HG03469 (cell line): ENCODE measurements at regions not wholly inside any gene's neighbourhood (a gene's known extent, or its start where the extent isn't known, plus 50 kb on each side); places are given as distances from the start of the nearest gene placed in this dataset.

Source experiments
- ATAC-seq: cut with Tn5 transposase; IDR thresholded peaks from one replicate; pipeline ENCODE4 v1.9.1; 2021; ENCODE audit warnings: mild to moderate bottlenecking, moderate library complexity, moderate number of reproducible peaks; ENCODE audit not compliant: unreplicated experiment

DNA sequence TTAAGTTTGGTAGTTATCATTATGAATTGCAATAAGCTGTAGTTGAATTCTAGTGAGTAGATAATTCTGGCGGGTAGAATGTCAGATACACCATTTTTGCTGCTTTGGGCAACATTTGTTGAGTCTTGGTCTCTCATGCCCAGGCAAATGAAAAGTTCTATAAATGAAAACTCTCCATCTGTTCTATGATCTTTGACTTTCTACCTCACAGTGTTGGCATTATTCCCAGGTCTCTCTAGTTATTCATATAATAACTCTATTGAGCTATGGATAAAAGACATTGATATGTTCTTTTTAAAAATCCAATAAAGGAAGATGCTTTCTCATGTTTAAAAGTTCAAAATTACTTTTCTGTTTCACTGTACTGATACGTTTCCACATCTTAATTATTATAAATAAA is 415.3 kb upstream of the SEMA3D start:
- ATAC-seq: no peak

DNA sequence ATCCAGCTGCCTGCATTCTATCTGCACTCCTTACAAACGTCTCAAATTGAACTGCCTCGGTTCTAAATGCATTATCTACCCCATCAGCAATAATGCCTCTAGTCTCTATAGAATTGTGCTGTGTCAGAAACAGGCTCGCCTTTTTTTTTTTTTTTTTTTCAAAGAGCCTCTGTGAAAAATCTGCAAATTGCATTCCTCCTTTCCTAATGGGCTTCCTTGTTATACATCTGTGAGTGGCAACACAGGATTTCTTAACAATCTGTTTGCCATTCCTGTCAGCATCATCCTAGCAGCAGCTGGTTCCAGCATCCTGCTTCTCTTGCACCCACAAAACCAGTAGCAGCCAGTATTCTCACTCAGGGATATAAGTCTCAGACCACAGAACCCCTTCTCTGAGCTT is 413.5 kb upstream of the SEMA3D start:
- no peak for ATAC-seq

DNA sequence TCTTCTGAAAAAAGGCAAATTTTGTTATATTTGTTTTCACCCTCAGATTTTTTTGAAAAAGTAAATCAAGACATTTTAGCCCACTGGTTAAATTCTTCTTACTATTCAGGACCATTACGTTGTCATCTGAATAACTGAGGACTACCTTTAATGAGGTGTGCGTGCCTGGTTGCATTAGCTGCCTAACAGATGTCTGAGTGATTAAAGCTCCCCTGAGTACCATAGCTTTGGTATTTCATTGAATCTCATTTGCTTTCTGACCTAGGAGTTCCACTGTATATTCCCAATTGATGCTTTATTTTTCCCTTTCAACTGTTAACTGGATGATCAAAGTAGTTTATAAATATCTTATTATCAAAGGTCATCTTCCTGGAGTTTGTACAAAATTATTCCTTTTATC is 410.0 kb upstream of the SEMA3D start:
- no peak for ATAC-seq

DNA sequence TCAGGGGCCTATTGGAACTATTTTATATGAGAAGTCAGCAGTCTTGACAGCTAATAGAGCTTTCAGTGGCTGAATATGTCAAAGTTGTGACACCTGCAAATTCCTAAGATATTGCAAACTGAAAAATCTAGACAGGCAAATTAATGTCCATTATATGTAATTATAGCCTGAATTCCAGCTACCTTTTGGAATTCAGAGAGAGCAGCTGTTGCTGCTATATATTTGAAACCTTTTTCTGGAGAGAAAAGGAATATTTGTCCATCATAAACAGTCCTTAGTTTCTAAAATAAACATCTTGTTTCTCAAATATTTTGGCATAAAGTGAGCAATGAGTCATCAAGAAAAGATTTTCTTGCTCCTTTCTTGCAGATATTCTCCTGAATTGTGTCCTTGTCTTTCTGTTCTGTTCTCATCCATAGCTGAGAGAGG is 408.9 kb upstream of the SEMA3D start:
- no peak for ATAC-seq

DNA sequence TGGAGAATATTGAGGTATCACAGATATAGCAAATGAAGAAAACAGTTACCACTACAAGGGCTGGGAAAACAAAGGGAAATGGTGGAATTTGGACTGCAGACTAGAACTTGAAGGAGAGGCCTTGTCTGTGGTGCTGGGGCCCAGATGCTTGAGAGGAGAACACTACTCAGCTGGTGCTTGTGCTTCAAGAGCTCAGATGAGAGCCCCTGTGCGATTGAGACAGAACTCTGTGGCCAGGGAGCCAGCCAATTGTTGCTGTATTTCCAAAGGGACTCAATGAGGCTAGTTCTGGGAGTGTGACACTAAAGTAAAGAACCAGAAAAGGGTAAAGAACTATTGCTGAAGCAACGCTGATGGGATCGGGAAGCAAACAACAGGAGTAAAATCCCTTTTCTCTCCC is 406.5 kb upstream of the SEMA3D start:
- ATAC-seq: no peak

DNA sequence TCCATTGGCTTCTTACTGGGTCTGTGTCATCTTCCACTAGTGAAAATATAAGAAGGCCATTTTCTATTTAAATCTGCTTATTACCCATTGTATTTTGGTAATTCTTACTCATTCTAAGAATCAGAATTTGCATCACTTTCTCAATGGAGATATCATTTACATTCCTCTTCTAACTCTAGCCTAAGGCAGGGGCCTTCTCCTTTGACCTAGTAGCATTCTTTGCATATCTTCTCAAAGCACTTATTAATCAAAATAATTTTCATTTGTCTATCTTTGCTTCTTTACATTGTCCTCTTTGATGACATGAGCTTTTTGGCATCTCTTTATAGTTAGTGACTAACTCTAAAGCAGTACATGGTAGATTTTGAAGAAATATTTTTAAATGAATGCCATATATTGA is 400.9 kb upstream of the SEMA3D start:
- no peak for ATAC-seq

DNA sequence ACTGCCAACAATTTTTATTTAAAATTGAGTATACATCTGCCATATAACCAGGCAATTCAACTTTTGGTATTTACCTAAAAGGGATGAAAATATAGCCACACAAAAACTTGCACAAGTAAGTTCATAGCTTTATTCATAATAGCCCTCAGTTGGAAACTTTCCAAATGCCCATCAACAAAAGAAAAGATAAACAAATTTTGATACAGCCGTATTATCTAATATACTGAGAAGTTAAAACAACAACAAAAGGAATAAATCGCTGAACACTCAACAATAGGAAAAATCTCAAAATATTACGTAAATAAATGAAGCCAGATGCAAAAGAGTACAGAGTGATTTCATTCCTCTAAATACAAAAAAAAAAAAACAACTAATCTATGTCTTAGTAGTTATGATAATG is 399.2 kb upstream of the SEMA3D start:
- ATAC-seq: no peak

DNA sequence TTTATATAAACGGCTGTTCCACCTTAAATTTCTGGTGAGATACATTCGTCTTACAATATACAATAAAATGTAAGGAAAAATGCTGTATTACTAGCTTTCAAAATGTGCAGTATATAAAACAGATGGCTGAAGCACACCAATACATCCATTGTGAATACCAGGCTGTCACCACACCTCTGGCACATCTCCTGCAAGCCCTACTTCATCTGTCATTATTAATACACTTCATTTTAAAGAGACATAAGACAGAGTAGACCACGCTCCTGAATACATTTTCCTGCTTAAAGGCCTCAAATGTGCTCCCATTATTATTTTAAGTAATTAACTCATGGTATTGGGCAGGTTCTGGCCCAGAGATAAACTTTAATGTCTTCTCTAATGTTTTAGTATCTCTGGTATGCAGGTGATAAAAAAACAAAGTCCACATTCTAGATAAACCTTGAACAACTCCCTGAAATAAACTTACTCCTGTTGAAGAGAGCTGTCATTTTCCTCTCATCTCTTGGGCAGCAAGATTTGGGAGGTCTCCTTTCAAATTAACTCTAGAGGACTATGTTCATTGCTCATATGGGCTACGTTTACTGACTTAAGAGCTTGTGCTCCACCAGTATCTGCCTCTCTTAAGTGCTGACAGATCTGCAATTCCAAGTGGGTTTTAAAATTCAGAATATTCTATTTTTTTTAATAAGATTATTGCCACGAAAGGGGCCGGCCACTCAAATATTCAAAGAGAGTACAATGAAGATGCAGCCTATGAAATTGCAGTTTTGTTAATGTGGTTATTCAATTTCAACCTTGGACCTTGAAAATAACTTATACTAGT is 396.5 kb upstream of the SEMA3D start:
- no peak for ATAC-seq

DNA sequence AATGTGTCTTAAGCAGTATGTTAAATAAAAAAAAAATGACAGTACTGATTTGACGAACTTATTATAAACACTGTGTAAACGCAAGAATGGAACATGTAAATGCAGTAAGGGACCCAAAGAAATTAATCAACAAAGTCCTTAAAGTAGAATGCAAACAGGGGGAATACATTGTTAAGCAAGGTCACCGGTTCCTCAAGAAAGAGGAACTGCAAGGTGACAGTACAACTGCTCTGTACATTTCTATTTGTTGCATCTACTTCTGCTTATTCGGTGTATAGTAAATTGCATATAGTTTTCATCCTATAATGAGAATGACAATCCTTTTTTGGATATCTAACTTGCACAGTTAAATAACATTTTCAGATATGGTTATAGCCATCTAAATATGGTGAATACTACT is 387.0 kb upstream of the SEMA3D start:
- ATAC-seq: no peak

DNA sequence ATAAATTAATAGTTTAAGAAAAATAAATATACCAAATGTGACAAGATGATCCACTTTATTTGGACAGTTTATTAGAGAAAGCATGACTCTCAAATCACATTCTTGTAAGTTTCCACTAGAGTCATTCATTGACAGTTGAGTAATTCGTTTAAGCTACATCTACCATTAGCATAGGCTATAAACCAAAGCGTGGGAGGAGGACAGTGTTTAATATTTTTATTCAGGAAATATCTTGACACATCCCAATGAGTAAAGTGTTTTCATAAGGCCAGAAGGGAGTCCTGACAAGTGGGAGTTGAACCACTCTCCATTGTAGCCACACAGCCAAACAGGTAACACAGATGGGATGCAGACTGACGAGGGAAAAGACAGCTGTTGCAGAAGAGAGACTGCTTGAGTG is 386.5 kb upstream of the SEMA3D start:
- ATAC-seq: no peak

DNA sequence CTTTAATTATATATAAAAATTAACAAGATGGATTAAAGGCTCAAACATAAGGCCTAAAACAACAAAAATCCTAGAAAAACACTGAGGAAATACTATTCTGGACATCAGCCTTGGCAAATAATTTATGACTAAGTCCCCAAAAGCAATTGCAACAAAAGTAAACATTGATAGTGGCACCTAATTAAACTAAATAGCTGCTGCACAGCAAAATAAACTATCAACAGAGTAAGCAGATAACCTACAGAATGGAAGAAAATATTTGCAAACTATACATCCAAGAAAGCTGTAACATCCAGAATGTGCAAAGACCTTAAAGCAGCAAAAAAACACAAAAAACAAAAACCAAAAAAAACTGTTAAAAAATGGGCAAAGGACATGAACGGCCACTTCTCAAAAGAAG is 384.0 kb upstream of the SEMA3D start:
- no peak for ATAC-seq

DNA sequence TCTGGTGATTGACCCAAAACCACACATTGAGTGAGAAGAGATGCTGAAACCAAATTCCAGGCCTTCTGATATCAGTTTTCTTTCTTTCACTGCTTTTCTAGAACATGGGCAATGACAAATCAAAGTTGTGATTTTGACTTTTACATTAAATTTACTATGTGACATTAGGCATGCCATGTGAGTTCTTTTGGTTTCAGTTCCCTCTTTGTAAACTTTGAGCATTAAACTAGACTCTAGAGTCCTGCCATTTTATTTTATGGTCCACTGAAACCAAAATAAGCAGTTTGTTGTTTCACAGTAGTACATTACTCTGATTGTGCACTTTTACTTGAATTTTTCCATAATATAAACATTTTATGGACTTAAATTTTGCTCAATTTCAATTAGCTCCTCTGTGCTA is 381.1 kb upstream of the SEMA3D start:
- peak; percentile 74 for ATAC-seq

DNA sequence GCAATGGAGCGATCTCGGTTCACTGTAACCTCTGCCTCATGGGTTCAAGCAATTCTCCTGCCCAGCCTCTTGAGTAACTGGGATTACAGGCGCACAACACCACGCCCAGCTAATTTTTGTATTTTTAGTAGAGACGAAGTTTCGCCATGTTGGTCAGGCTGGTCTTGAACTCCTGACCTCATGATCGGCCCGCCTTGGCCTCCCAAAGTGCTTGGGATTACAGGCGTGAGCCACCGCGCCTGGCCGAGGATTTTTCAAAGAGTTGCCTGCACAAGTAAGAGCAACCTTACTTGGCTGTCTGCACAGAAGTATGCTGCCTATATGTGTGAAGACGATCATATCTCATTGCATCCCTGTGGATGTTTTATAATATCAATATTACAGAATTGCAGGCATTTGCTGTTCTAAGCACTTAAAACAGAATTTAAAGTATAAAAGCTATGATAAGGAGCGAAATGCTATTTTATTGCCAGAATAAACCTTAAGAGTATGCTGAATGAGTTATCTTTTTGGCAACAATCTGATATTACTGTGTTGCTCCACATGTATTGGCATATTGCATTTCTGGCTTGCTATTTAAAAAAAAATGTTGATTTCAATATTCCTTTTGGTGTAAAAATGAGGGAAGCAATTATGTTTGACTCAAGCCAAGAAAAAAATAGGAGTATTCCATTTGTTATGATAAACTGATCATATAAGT is 379.4 kb upstream of the SEMA3D start:
- ATAC-seq: no peak

DNA sequence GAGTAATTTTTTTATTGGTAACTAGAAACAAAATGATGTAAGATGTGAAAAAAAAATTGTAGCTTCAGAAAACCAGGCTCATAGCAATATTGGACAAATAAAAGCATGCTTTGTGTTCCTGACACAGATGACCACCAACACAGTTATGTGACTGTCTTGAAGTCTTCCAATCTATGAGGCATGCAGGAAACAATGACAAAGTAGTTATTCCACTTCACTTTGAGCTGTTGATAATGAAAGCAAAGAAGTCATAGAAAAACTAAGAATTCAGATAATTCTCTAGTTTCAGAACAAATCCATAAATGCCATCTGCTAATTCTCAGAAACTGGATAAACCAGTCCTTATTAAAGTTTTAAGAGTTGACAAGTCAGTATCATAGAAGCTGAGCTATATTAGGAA is 378.4 kb upstream of the SEMA3D start:
- no peak for ATAC-seq

DNA sequence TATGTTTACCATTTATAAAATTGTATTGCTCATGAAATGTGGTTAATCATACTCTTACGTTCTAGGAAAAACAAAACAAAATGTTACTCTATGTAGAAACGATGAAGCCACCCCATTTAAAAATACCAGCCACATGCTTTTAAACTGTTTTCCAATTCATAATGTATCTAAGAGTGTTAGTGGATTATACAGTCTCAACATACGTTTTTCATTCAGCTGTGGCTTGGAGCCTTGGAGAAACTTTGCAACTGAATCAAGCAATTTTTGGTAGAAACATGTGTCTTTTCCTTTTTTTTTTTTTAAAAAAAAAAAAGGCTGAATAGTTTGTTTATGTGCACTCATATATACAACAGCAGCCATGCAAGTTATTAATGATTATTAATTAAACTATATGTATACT is 378.0 kb upstream of the SEMA3D start:
- no peak for ATAC-seq

DNA sequence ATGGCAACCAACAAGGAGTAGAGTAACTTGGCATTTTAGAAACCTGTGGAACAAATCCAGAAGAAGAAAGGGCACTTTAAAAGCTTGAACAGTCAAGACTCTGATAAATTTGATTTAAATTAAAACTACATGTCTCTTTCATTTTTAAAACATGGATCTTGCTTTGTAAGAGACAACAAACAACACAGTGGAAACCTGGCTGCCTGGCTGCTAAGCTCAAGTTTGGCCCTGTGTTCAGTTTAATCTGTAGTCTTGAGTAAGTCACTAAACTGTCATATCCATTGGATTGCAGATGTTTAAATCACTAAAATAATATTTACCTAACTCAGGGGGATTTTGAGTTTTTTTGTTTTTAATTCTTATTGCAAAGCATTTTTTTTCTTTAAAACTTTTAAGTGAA is 374.9 kb upstream of the SEMA3D start:
- no peak for ATAC-seq

DNA sequence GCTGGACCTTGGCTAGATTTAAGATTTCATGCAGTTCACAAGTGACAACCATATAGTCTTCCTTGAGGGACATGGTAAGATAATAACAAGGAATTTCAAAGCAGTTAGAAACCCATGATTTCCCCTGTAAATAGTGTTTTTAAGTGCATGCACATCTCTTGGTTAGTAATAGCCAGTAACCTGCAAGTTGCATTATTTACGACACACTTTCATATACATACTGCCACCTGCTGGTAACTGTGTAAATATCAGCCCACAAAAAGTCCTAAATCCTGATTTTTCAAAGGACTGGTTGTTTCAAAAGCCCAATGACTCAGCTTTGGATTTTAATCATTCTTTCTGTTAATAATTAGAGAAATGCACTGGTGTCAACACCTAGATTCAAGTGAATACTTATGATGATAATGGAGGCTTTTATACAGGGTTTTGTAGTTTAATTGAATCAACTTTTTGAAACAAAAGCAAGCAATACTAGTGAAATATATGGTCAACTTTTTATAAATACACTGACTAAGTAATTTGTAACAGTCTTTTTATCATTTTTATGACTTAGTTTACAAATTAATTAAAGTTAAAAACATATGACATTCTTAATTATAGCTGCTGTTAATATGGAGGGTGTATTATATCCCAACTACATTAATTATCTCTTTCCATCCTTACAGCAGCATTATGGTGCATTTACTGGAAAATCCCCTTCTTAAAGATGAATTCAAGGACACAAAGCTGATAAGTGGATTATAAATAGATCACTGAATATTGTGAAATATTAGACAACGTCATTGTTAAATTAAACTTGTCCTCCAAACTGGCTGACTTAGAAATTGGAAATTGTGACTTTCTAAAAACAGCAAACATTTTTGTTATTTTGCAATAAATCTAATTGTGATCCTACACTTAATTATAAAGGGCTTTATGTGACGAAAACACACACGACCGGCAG is 367.7 kb upstream of the SEMA3D start:
- no peak for ATAC-seq

DNA sequence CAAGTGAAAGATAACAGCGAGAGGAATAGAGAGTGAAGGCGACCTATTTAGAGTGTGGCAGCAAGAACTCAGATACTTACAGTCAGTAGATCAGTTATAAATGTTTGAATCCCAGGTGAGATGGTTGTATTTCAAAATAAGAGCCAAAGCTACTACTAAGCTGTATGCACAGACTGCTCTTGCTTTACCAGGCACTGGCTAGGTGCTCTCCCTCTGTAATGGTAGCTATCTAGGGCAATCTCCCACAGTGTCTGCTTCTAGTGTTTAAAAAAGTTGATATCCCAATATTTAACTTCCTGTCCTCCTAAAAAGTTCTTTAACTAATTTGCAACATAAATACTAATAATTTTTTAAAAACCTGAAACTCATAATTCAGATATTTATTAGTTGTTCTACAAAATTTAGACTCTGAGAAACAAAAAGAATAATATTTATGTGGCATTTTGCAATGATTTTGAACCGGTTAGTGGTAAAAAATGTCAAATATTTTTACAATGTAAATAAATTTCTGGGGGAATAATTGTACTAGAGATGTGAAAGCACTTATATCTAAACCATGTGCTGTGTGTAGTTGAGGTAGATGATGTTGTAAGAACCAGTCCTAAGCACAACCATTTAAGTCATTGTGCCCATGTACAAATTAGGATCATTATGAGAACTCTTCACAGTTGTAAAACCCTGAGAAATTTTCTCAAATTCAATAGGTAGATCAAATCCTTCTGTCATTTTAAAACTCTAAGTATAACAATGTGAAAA is 349.3 kb upstream of the SEMA3D start:
- no peak for ATAC-seq

DNA sequence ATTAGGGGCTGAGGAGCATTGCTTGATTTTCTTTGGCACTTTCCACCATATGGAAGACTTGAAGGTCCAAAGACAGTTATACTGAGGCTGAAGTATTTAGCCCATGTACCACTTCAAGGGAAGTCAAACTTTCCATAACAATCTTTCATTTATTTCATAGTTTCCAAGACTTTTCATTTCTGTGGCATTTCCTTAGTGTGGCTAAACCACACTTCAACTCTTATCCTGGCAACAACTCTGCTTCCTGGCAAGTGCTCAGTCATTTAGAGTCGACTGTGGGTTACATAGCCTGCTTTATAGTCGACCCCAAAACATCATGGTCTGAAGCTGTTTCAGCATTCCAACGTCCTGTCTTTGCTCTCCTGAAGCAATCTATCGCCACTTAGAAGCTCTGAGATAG is 343.0 kb upstream of the SEMA3D start:
- ATAC-seq: no peak

DNA sequence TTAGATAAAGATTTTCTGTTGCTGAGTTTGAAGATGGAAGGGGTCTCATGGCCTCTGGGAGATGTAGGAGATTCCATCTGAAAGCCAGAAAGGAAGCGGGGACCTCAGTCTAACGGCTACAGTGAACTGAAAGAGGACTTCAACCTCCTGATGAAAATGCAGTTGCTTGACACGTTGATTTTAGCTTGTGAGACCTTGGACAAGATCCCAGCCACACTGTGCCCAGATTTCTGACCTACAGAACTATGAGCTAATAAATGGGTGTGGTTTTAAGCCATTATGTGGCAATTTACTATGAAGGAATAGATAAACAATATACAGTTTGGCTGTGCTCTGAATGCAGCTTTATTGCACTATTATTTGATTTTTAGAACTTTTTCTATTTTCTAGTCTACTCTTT is 342.3 kb upstream of the SEMA3D start:
- no peak for ATAC-seq

DNA sequence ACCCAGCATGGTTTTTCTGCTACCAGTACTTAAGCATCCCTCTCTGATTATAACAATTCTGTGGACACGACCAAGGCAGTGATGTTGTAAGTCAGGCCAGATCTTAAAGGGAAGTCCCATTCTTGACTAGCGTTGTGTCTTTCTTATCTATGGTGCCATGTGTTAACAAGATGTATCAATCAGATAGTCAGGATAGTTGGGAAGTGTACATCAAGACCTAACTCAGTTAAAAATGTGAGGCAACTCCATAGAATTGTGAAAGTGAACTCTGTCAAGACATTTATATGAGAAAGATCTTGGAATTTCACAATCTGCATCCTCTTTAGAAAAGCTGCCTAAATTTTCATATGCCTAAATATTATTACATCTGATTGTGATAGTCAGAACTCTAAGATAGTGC is 341.7 kb upstream of the SEMA3D start:
- ATAC-seq: no peak
